NCI-H748 (cell line): ENCODE measurements at regions not wholly inside any gene's neighbourhood (a gene's known extent, or its start where the extent isn't known, plus 50 kb on each side); places are given as distances from the start of the nearest gene placed in this dataset.
A peak's percentile ranks its signal among the peaks of the same experiment; 100 is the strongest.

ENCODE experiments used
- DNase-seq: peaks from one replicate; lab custom pipeline; 2025; ENCODE audit not compliant: unreplicated experiment; lab: John Stamatoyannopoulos, UW

- DNase-seq: no peak
These were observed 51.2 kb upstream of the ROCK1 start for GRCh38 chr18:21162786-21163185.

GRCh38 chr18:21163647-21164547 is 52.3 kb upstream of the ROCK1 start:
- DNase-seq: no peak

GRCh38 chr18:21164548-21165095 is 53.0 kb upstream of the ROCK1 start:
- DNase-seq: no peak

GRCh38 chr18:21167641-21168377 is 56.2 kb upstream of the ROCK1 start:
- DNase-seq: peak; percentile 99

- DNase-seq: no peak
These were observed 57.3 kb upstream of the ROCK1 start for GRCh38 chr18:21168880-21169279.

GRCh38 chr18:21177822-21178221 is 64.2 kb upstream of the GREB1L start:
- DNase-seq: no peak

- peak; percentile 87 for DNase-seq
These were observed 62.3 kb upstream of the GREB1L start for GRCh38 chr18:21179590-21180220.

- DNase-seq: no peak
These were observed 61.4 kb upstream of the GREB1L start for GRCh38 chr18:21180588-21180987.

GRCh38 chr18:21181766-21182165 is 60.3 kb upstream of the GREB1L start:
- DNase-seq: no peak

GRCh38 chr18:21183670-21184069 is 58.4 kb upstream of the GREB1L start:
- no peak for DNase-seq

- DNase-seq: no peak
These were observed 57.5 kb upstream of the GREB1L start for GRCh38 chr18:21184396-21184996.

GRCh38 chr18:21187886-21188285 is 54.1 kb upstream of the GREB1L start:
- DNase-seq: no peak

GRCh38 chr18:21191596-21192307 is 50.3 kb upstream of the GREB1L start:
- DNase-seq: peak; percentile 77
